ENCODE measurements at regions not wholly inside any gene's neighbourhood (a gene's known extent, or its start where the extent isn't known, plus 50 kb on each side); places are given as distances from the start of the nearest gene placed in this dataset.

DNA sequence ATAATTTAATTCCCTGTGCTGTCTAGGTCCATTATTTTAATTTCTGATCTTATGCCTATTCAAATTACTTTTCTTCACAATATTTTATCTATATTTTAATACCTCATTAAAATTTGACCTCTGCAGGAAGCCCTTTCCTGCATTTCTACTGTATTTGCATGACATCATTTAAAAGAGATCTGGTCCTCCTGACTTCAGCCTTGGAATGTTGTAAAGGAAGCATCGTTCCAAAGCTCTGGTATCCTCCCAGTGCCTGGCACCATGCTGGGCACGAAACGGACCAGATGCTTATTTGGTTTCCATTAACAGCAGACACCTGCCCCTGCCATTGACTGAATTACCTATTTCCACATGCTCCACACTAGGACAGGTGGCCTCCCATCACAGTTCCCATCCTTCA lies 247.5 kb downstream of the KLF6 start:
- Histone ChIP-seq H3K27me3 (no peaks in the 10 kb centered on the region), H3K27ac (no peak overlapping the region), H3K36me3 (no peaks in the 10 kb centered on the region), H3K4me3 (no peak overlapping the region), H3K4me1 (peaks cover 28% of the 10 kb centered on the region), H3K9me3 (no peaks in the 10 kb centered on the region)
- no peak for TF ChIP-seq EP300 (IDR thresholded peaks at IDR 0.05)
- no peak for TF ChIP-seq POLR2AphosphoS5 (IDR thresholded peaks at IDR 0.05)
- no peak for TF ChIP-seq POLR2A (IDR thresholded peaks at IDR 0.05)
- TF ChIP-seq, protein P1, sequence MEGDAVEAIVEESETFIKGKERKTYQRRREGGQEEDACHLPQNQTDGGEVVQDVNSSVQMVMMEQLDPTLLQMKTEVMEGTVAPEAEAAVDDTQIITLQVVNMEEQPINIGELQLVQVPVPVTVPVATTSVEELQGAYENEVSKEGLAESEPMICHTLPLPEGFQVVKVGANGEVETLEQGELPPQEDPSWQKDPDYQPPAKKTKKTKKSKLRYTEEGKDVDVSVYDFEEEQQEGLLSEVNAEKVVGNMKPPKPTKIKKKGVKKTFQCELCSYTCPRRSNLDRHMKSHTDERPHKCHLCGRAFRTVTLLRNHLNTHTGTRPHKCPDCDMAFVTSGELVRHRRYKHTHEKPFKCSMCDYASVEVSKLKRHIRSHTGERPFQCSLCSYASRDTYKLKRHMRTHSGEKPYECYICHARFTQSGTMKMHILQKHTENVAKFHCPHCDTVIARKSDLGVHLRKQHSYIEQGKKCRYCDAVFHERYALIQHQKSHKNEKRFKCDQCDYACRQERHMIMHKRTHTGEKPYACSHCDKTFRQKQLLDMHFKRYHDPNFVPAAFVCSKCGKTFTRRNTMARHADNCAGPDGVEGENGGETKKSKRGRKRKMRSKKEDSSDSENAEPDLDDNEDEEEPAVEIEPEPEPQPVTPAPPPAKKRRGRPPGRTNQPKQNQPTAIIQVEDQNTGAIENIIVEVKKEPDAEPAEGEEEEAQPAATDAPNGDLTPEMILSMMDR (IDR thresholded peaks at IDR 0.05): no peak
- no peak for DNase-seq (ENCODE audit: low spot score in 2 of 2)
- WGBS: 86% methylated on average over 3 of the region's 3 CpGs

DNA sequence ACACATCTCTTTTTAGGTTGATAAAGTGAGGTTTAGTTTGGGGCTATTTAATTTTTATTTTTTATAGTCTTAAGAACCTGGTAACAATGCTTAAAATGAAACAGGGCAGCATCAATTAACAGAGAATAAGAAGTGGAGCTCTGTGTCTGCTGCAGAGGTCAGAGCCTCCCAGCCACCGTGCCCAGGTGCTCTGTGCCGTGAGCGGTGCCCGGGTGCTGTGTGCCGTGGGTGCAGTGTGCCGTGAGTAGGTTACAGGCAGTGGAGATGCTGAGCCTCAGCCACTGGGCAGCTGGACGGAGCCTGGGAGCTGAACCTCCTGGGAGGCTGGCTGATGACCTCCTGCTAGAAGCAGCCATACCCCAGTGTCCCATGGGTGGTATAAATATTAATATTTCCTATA lies 250.0 kb downstream of the KLF6 start:
- Histone ChIP-seq H3K27me3 (no peaks in the 10 kb centered on the region), H3K27ac (no peak overlapping the region), H3K4me1 (peaks cover 22% of the 10 kb centered on the region), H3K4me3 (no peak overlapping the region), H3K36me3 (no peaks in the 10 kb centered on the region), H3K9me3 (no peaks in the 10 kb centered on the region)
- 99% methylated on average over 7 of the region's 7 CpGs for WGBS
- no peak for DNase-seq (ENCODE audit: low spot score in 2 of 2)
- TF ChIP-seq POLR2A (IDR thresholded peaks at IDR 0.05) (no peak), POLR2AphosphoS5 (IDR thresholded peaks at IDR 0.05) (no peak), EP300 (IDR thresholded peaks at IDR 0.05) (no peak)
- TF ChIP-seq, protein P1 (IDR thresholded peaks at IDR 0.05): no peak

DNA sequence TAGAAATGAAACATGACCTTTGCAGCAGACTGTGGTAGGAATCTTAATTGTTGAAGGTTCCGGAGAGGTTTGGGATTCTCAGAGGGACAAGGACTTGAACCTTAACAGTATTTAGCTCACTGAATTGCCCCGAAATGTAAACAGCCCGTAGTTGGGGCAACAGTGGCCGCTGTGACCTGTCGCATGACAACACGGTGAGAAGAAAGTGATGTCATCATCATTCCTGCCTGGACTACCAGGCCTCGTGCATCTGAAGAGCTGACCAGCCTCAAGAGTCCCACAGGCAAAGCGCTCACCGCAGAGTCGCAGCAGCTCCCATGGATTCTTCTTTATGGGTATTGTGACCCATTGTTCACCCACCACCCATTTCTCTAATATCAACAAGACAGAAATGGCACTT lies 250.6 kb downstream of the KLF6 start:
- H3K36me3 ChIP-seq: no peaks in the 10 kb centered on the region
- no peak for DNase-seq (ENCODE audit: low spot score in 2 of 2)
- peaks cover 23% of the 10 kb centered on the region for H3K4me1 ChIP-seq
- WGBS: 94% methylated on average over 10 of the region's 10 CpGs
- H3K27me3 ChIP-seq: no peaks in the 10 kb centered on the region
- no peaks in the 10 kb centered on the region for H3K9me3 ChIP-seq
- H3K27ac ChIP-seq: no peak overlapping the region
- no peak for TF ChIP-seq POLR2AphosphoS5 (IDR thresholded peaks at IDR 0.05)
- TF ChIP-seq EP300 (IDR thresholded peaks at IDR 0.05): no peak
- TF ChIP-seq, protein P1 (IDR thresholded peaks at IDR 0.05): no peak
- no peak for TF ChIP-seq POLR2A (IDR thresholded peaks at IDR 0.05)
- H3K4me3 ChIP-seq: no peak overlapping the region

DNA sequence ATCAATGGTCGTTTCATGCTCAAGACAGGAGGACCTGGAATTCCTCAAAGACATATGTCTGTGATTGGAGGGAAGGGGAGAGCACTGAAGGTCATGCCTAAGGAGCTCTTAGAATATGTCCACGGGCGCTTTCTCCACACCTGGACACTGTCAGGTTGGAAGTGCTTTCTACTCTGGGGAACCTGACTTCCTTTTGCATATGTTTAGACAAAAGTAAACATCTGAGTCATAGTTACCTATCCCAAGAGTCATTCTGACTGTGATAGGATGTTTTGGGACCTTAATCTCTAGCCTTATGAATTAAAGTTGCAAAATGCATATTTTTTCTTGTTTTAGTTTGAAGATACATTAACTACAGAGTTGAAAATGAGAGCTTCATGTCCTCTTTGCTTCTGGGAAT lies 251.7 kb downstream of the KLF6 start:
- Histone ChIP-seq H3K4me3 (no peak overlapping the region), H3K9me3 (no peaks in the 10 kb centered on the region), H3K27me3 (no peaks in the 10 kb centered on the region), H3K36me3 (no peaks in the 10 kb centered on the region), H3K4me1 (peaks cover 22% of the 10 kb centered on the region), H3K27ac (no peak overlapping the region)
- TF ChIP-seq POLR2AphosphoS5 (IDR thresholded peaks at IDR 0.05): no peak
- TF ChIP-seq, protein P1 (IDR thresholded peaks at IDR 0.05): no peak
- TF ChIP-seq POLR2A (IDR thresholded peaks at IDR 0.05): no peak
- no peak for DNase-seq (ENCODE audit: low spot score in 2 of 2)
- WGBS: 76% methylated on average over 3 of the region's 3 CpGs

DNA sequence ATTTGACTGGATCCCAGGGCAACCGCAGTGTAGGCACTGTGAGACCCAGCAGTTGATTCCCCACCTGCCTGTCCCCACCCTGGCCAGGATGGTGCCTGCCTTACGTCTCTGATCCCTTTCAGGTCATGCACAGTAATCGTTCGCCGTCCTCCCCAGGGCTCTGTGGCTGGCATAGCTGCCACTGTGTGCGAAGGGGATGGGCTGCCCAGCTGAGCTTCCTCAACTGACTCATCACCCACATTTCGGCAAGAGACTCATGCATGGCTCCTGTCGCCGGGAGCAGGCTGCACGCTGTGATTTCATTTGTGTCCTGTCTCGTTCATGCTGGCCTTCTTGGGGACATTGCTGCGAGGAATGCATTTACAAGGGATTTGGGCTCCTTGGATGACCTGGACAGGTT lies 252.4 kb downstream of the KLF6 start:
- no peaks in the 10 kb centered on the region for H3K27me3 ChIP-seq

More for the DNA sequence above, 252.4 kb downstream of the KLF6 start:
- no peak overlapping the region for H3K27ac ChIP-seq
- 96% methylated on average over 12 of the region's 12 CpGs for WGBS
- H3K4me1 ChIP-seq: peaks cover 24% of the 10 kb centered on the region
- H3K4me3 ChIP-seq: no peak overlapping the region
- no peaks in the 10 kb centered on the region for H3K36me3 ChIP-seq
- no peak for DNase-seq (ENCODE audit: low spot score in 2 of 2)
- TF ChIP-seq POLR2AphosphoS5 (IDR thresholded peaks at IDR 0.05) (no peak), POLR2A (IDR thresholded peaks at IDR 0.05) (no peak), EP300 (IDR thresholded peaks at IDR 0.05) (no peak)
- TF ChIP-seq, protein P1 (IDR thresholded peaks at IDR 0.05): no peak
- no peaks in the 10 kb centered on the region for H3K9me3 ChIP-seq

Measured in suprapubic skin (tissue), 4 donors.